Esophagus squamous epithelium (tissue), 4 donors: ENCODE measurements at regions not wholly inside any gene's neighbourhood (a gene's known extent, or its start where the extent isn't known, plus 50 kb on each side); places are given as distances from the start of the nearest gene placed in this dataset.

ENCODE experiments used
- POLR2A ChIP-seq, 4 donors: fragments of 450-650 bp; IDR thresholded peaks; one replicate each; pipeline ENCODE4 v1.6.1; 2017; ENCODE audit warnings: antibody characterized with exemption in 4 of 4, mild to moderate bottlenecking in 4 of 4, moderate library complexity in 3 of 4
- TF ChIP-seq, protein P1 (sequence below), 6 experiments: fragments of 450-650 bp in 4 of 6; fragments of 200-600 bp in 2 of 6; sonication (generic) in 2 of 6; IDR thresholded peaks; one replicate each; pipeline ENCODE4 v1.5.1; 2016 to 2019; ENCODE audit warnings: antibody characterized with exemption in 6 of 6, mild to moderate bottlenecking in 4 of 6, moderate library complexity in 4 of 6

DNA sequence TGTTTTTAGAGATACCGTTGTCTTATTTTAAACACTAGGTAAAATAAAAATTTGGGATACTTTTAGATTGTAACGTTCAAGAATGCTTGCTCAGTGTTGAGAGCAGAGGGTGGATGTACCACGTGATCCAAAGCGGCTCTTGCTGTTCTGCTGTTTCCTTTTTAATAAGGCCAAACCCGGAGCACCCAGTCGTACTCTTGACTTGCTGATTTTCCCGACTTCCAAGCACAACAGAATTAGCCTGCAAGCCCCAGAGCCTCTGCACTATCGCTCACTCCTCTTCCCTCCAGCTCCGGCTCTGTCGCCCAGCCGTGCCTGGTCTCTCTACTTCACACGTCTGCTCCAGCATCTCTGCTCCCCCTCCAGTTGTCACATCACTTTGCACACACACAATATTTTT is 77.3 kb downstream of the EMP1 start:
- TF ChIP-seq, protein P1, sequence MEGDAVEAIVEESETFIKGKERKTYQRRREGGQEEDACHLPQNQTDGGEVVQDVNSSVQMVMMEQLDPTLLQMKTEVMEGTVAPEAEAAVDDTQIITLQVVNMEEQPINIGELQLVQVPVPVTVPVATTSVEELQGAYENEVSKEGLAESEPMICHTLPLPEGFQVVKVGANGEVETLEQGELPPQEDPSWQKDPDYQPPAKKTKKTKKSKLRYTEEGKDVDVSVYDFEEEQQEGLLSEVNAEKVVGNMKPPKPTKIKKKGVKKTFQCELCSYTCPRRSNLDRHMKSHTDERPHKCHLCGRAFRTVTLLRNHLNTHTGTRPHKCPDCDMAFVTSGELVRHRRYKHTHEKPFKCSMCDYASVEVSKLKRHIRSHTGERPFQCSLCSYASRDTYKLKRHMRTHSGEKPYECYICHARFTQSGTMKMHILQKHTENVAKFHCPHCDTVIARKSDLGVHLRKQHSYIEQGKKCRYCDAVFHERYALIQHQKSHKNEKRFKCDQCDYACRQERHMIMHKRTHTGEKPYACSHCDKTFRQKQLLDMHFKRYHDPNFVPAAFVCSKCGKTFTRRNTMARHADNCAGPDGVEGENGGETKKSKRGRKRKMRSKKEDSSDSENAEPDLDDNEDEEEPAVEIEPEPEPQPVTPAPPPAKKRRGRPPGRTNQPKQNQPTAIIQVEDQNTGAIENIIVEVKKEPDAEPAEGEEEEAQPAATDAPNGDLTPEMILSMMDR (IDR thresholded peaks at IDR 0.05) = no peak
- TF ChIP-seq POLR2A (IDR thresholded peaks at IDR 0.05) = no peak
